ENCODE measurements at regions not wholly inside any gene's neighbourhood (a gene's known extent, or its start where the extent isn't known, plus 50 kb on each side); places are given as distances from the start of the nearest gene placed in this dataset.
"Not testable (repeated sequence)": the region's sequence is repeated elsewhere in the genome, so short reads cannot be mapped to it uniquely, and the experiment has no call there.

- DNase-seq = not testable (repeated sequence)
These were observed 893.9 kb downstream of the SLC6A15 start for GRCh38 chr12:84018556-84019179.

GRCh38 chr12:84016956-84017355, 895.6 kb downstream of the SLC6A15 start:
- no peak for DNase-seq

GRCh38 chr12:83997423-83997822, 915.2 kb downstream of the SLC6A15 start:
- no peak for DNase-seq

GRCh38 chr12:83996671-83997070, 915.9 kb downstream of the SLC6A15 start:
- no peak for DNase-seq

GRCh38 chr12:83985084-83985483, 927.5 kb downstream of the SLC6A15 start:
- DNase-seq = no peak

GRCh38 chr12:83980398-83980797, 932.2 kb downstream of the SLC6A15 start:
- DNase-seq = no peak

- DNase-seq = no peak
These were observed 932.8 kb downstream of the SLC6A15 start for GRCh38 chr12:83979785-83980184.

GRCh38 chr12:83971781-83972180, 940.8 kb downstream of the SLC6A15 start:
- DNase-seq = no peak

GRCh38 chr12:83960767-83961166, 951.8 kb downstream of the SLC6A15 start:
- no peak for DNase-seq

- no peak for DNase-seq
These were observed 953.6 kb downstream of the SLC6A15 start for GRCh38 chr12:83958997-83959396.

GRCh38 chr12:83954956-83955601, 957.5 kb downstream of the SLC6A15 start:
- no peak for DNase-seq

- no peak for DNase-seq
These were observed 958.4 kb downstream of the SLC6A15 start for GRCh38 chr12:83954071-83954789.

GRCh38 chr12:83945871-83946270, 966.7 kb downstream of the SLC6A15 start:
- DNase-seq = no peak

- no peak for DNase-seq
These were observed 972.9 kb downstream of the SLC6A15 start for GRCh38 chr12:83939718-83940117.

GRCh38 chr12:83933615-83934014, 979.0 kb downstream of the SLC6A15 start:
- no peak for DNase-seq

GRCh38 chr12:83932011-83932410, 980.6 kb downstream of the SLC6A15 start:
- DNase-seq = no peak

GRCh38 chr12:83931451-83931850, 981.1 kb downstream of the SLC6A15 start:
- DNase-seq = no peak

GRCh38 chr12:83929792-83930191, 982.8 kb downstream of the SLC6A15 start:
- not testable (repeated sequence) for DNase-seq

- no peak for DNase-seq
These were observed 991.6 kb downstream of the SLC6A15 start for GRCh38 chr12:83920821-83921547.

GRCh38 chr12:83919081-83919480, 993.5 kb downstream of the SLC6A15 start:
- no peak for DNase-seq

GRCh38 chr12:83904175-83904574, 1008.4 kb downstream of the SLC6A15 start:
- DNase-seq = no peak

- DNase-seq = no peak
These were observed 1016.2 kb downstream of the SLC6A15 start for GRCh38 chr12:83896416-83896815.

- DNase-seq = no peak
These were observed 1019.5 kb downstream of the SLC6A15 start for GRCh38 chr12:83893101-83893500.

GRCh38 chr12:83889745-83890144, 1022.9 kb downstream of the SLC6A15 start:
- DNase-seq = no peak
